Cardiac septum (tissue), 1 donor: ENCODE measurements at regions not wholly inside any gene's neighbourhood (a gene's known extent, or its start where the extent isn't known, plus 50 kb on each side); places are given as distances from the start of the nearest gene placed in this dataset.

Experiments used
- DNase-seq: peaks from one replicate; pipeline ENCODE4 v3.0.0-alpha.2; 2020; ENCODE audit warnings: low spot score
- intact Hi-C: fragments of 100-400 bp; cut with DNase I; formaldehyde crosslinking; loops from one replicate; pipeline ENCODE4 v1.14.0; 2022
- donor health status: DM: no; HTN: no; CAD: no.

GRCh38 chr17:77506371-77506991 is 365.7 kb downstream of the SEC14L1 start:
- DNase-seq, result peak; percentile 53
- intact Hi-C loops, result no loop called here

- intact Hi-C loops, result no loop called here
- peak; percentile 72 for DNase-seq
Measured at GRCh38 chr17:77507111-77507885, 366.5 kb downstream of the SEC14L1 start.

- intact Hi-C loops, result no loop called here
- peak; percentile 56 for DNase-seq
Measured at GRCh38 chr17:77508047-77508715, 367.4 kb downstream of the SEC14L1 start.

DNA sequence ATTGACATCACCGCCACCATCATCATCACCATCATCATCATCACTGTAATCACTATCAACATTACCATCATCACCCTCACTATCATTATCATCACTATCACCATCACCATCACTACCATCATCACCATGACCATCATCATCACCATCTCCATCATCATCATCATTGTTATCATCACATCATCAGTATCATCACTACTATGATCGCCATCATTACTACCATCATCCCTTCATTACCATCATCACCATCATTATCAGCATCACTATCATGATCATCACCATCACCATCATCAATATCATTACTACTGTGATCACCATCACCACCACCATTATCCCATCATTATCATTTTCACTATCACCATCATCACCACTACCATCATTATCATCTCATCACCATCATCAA is 368.3 kb downstream of the SEC14L1 start:
- DNase-seq, result no peak
- intact Hi-C loops, result no loop called here

DNA sequence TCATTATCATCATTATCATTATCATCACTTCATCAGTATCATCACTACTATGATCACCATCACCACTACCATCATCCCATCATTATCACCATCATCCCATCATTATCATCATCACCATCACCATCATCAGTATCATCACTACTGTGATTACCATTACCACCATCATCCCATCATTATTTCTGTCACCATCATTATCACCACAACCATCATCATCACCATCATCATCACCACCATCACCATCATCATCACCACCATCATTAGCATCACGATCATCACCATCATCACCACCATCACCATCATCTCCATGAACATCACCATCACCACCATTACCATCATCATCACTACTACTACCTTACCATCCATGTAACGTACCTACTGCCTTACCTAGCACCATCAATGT is 368.8 kb downstream of the SEC14L1 start:
- no peak for DNase-seq
- intact Hi-C loops, result no loop called here

DNA sequence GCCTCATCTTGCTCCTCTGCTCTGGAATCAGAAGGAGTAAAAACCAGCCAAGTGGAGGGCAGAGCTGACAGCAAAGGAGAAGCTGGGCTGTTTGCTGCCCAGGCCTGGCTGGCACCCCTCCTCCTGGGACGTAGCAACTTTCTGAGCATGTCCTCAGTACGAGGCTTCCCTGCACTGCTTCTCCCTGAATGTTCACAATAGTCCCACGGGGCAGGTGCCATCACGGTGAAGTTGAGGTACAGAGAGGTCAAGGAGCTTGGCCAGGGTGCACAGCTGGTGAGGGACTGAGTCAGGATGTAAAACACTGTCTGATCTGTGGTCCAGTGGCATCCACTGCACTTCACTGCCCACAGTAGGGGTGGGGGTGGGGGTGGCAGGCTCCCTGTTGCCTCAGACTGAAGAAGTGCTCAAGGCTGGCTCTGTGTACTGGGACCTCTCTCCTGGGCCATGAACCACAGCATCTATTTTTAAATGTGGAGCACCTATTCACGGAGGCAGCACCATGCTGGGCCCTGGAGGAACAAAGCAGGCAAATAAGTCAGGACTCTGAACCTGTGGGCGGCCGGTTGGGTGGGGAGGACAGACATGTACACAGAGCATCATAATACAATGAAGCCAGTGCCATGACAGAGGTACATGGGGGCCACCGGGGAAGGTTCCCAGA is 369.5 kb downstream of the SEC14L1 start:
- intact Hi-C loops, result no loop called here

DNA sequence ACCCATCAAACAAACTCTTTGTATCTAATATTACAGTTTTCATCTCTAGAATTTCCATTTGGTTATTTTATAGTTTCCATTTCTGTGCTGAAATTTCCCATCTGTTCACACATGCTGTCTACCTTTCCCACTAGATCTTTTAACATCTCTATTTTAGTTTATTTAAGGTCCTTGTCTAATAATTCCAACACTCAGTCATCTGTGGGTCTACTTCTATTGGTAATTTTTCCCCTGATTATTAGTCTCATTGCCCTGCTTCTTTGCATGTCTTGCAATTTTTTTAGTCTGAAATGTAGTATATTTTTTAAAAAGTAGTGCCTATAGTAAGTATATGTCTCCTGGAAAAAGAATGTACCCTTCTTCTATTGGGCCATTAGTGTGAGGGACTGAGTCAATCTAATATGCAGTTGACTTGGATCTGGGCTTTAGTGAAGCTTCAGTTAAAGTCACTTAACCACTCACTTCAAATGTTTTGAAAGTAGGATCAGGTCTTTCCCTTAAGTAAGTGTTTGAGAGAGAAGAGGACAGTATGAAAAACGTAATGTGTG is 370.8 kb downstream of the SEC14L1 start:
- no peak for DNase-seq
- intact Hi-C loops, result no loop called here

More for the DNA sequence above, 369.5 kb downstream of the SEC14L1 start:
- peak; percentile 27 for DNase-seq

DNA sequence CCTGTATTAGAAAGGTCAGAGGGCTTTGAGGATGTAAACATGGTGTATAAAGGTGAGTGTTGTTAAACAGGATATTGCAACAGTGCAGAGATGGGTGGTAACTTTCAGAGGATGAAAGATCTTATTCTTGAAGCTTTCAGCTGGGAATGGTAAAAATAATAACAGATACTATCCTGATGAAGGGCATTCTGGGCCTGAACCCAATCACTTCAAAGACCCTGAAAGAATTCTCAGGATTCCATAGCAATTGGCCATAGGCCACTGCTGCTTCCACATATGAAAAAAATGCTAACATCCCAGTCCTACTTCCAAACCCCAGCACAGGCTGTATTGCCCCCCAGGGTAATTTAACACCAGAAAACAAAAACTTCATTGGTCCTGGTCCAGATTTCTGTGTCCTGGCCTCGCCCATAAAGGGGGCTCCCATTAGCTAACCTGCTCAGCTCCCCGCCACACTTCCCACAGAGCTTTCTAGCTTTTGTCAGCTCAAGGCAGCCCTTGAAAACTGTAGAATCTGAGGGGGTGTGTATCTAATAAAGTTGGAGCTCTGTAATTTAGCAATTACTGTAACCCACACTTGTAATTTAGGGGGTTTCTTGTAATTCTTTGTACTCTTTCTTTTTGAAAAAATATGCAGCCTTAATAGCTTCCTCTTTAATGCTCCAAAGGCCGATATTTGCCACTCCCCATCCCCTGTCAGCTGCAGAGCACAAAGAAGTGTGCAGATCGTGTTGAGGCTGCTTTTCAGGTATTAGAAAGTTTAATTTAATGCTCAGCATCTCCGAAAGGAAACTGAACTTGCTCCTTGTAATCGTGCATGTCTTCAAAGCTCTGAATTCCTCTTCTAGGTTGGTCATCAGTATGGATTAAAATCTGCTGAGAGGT is 371.5 kb downstream of the SEC14L1 start:
- peak; percentile 20 for DNase-seq
- intact Hi-C loops, result no loop called here

DNA sequence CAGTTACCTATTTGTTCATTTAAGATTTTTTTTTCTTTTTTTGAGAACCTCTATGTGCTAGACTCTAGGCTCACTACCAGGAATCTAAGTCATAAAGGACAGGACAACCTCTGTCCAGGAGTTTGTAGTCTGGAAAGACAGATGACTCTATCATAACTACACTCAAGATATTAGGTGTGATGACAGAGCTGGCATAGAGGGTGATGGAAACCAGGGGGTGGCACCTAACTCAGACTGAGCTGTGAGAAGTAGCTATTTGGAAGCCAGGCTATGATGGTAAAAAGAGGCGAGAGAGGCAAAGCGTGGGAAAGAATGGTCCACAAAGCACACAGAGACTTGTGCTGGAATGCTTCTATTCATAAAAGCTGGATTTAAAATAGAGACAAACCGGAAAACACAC is 372.3 kb downstream of the SEC14L1 start:
- no peak for DNase-seq
- intact Hi-C loops, result no loop called here

GRCh38 chr17:77515227-77515626 is 374.5 kb downstream of the SEC14L1 start:
- DNase-seq, result peak; percentile 5
- intact Hi-C loops, result no loop called here

- peak; percentile 33 for DNase-seq
- intact Hi-C loops, result no loop called here
Measured at GRCh38 chr17:77516902-77517301, 376.1 kb downstream of the SEC14L1 start.

- intact Hi-C loops, result no loop called here
- peak; percentile 29 for DNase-seq
Measured at GRCh38 chr17:77521076-77521475, 380.3 kb downstream of the SEC14L1 start.

- intact Hi-C loops, result no loop called here
- peak; percentile 49 for DNase-seq
Measured at GRCh38 chr17:77523540-77523939, 382.8 kb downstream of the SEC14L1 start.

DNA sequence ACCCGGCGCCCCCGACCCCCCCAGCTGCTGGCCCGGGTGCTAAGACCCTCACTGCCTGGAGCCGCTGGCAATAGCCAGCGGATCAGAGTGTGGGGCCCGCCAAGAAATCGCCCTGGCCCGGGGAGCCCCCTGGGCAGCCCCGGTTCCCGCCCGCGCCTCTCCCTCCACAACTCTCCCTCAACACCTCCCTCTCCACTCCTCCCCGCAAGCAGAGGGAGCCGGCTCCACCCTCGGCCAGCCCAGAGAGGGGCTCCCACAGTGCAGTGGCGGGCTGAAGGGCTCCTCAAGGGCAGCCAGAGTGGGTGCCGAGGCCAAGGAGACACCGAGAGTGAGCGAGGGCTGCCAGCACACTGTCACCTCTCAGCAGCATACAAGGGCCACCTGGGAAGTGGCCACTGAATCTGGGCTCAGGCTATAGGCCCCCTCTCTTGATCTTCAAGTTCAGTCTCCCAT is 385.5 kb downstream of the SEC14L1 start:
- peak; percentile 46 for DNase-seq
- intact Hi-C loops, result no loop called here

- intact Hi-C loops, result no loop called here
- no peak for DNase-seq
Measured at GRCh38 chr17:77526728-77527350, 386.1 kb downstream of the SEC14L1 start.

DNA sequence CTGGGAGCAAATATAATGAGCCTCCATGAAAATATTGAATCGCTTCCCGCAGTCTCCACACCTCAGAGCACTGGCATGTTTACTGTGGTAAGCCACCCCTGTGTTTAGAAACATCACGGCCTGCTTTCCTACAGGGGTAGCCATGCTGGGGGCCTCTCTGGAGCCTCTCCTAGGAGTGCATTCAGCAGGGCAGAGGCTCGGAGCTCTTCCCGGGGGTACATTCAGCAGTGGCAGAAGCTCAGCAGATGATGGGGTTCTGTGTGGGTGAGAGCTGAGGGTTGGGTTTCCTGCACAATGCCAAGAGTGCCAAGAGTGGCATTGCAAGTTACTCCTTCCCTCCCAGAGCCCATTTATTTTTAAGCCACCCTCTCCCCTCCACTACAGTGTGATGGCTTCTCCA is 386.6 kb downstream of the SEC14L1 start:
- peak; percentile 36 for DNase-seq
- intact Hi-C loops, result no loop called here

- intact Hi-C loops, result no loop called here
- peak; percentile 36 for DNase-seq
Measured at GRCh38 chr17:77527836-77528505, 387.2 kb downstream of the SEC14L1 start.
